GM19239 (cell line): ENCODE measurements at regions not wholly inside any gene's neighbourhood (a gene's known extent, or its start where the extent isn't known, plus 50 kb on each side); places are given as distances from the start of the nearest gene placed in this dataset.
"Not testable (repeated sequence)": the region's sequence is repeated elsewhere in the genome, so short reads cannot be mapped to it uniquely, and the experiment has no call there.

Source experiments
- DNase-seq: peaks from one replicate; pipeline ENCODE4 v3.0.0; 2011; ENCODE audit warnings: low spot score; ENCODE audit not compliant: insufficient read length
- FAIRE-seq: peaks from 2 replicates; lab custom pipeline; 2011; peaks lifted over from hg19 to GRCh38; lab: Jason Lieb, UNC

DNA sequence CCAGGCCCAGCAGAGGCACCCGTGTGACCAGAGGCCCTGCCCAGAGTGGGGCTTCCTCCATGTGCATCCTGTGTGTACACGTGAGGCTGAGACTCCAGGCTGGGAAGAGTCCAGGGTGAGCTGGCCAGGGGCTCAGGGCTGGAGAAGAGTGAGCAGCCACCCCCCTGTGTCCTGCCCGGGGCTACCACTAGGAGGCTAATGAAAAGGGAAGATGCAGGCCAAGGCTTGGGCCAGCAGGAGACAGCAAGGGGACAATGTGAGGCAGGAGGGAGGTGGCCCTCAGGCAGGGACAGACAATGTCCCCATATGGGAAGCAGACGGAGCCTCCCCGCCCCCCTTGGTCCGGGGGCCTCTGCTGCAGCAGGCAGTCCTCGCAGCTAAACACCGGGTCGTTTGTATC, 102.0 kb downstream of the HIF1AN start:
- FAIRE-seq: no peak
- DNase-seq: no peak

DNA sequence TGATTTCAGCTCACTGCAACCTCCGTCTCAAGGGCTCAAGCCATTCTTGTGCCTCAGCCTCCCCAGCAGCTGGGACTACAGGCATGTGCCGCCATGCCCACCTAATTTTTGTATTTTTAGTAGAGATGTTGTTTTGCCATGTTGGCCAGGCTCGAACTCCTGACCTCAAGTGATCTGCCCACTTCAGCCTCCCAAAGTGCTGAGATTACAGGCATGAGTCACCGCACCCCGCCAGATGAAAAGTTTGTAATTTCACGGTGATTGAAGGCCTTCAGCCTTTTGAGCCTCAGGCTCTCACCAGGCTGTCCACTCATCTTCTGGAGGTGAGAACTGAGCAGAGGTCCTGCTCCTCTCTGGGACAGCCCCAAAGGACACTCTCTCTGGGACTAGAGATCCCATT, 103.2 kb downstream of the HIF1AN start:
- FAIRE-seq, DNase-seq: not testable (repeated sequence)

DNA sequence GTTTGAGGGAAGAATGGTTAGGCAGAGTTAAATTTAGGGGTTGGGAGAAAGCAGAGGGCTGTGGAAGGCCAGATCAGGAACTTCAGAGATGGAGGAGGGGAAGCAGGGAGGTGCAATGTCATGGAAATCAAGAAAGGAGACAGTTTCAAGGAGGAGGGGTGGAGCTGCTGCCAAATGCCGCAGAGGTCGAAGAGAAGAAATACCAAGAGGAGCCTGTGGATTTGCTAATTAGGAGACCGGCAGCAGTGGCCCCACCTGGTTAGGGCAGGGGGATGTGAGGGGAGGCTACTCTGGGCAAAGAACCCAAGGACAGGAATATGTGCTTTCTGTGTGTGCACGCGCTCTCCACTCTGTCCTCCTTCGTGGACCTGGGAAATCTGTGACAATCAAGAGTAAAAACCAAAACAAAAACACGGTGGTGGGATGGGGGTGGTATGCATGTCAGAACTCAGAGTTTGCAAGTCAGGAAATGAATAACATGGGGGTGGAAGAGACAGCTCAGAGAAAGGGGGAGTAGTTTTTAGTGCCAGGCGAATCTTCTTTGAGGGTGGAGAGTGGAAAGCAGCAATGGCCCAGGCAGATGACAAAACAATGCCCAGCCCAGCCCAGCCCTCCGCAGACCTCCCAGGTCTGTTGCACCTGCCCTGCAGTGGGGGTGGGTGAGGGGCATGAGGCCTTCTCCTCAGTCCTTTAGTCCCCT, 102.9 kb upstream of the PAX2 start:
- DNase-seq: no peak
- no peak for FAIRE-seq

DNA sequence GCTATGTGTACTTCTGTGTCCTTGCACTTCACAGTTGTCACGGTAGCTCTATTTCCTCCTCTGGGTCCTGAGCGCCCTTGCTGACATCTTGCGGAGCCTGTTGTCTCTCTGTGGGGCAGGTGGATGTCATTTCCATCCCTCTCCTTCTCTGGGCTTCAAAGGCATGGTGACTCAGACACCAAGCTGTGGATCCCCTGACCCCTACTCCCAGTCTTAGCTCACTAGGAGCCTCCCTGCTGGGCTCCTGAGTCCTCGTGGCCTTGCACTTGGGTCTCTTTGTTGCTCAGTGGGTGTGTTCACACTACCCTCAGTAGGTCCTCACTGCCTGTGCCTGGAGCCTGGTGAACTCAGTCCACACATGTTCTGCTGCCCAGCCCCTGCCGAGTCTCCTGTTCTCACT, 100.3 kb upstream of the PAX2 start:
- FAIRE-seq (no peak), DNase-seq (no peak)

DNA sequence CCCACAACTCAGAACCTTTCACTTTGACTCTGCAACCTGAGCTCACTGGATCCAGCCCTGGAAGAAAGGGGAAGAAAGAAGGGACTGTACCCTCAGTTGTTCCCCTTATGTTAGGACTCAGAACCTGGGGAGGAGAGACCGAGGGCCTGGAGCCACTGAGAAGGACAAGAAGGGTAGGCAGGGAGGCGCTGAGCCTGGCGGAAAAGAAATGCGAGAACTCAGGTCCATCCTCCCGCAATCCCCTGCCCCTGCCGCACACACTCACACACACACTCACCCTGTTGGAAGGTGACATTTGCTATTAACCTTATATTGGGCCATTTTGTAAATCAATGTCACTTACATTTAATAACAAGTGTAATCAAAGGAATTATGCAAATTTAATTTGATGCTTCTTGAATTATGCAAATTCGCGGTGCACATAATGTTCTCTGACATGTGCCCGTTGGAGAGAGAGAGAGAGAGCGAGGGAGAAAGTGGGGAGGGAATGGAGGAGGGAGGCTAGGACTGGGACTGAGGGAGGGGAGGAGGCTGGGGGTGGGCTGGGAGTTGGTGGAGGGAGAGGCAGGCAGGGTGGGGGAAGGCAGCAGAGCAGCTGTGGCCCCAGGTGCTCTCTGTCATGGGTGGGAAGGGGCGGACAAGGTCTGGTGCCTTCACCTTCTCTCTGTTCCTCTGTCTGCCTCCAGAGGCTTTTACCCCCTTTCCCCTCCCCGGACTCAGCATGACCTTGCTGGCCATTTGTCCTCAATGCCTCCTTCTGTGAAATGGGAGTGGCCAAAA, 99.6 kb upstream of the PAX2 start:
- FAIRE-seq: no peak
- no peak for DNase-seq

DNA sequence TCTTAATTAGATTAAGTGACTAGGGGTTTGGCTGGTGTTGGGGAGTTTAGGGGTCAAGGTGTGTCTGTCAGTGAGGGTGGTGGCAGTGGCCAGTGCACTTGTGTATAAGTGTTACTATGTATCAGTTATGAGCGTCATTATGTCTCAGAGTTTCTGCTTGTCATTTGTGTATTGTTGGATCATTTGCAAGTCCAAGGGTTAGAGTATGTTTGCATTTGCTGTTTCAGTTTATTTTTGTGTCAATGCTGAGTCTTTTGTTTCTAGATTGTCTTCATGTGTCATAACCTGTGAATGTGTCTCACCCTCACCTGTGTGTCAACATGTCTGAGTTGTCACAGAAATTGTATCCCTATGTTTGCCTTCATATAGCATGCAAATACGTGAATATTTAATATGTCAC, 97.5 kb upstream of the PAX2 start:
- FAIRE-seq: no peak

DNA sequence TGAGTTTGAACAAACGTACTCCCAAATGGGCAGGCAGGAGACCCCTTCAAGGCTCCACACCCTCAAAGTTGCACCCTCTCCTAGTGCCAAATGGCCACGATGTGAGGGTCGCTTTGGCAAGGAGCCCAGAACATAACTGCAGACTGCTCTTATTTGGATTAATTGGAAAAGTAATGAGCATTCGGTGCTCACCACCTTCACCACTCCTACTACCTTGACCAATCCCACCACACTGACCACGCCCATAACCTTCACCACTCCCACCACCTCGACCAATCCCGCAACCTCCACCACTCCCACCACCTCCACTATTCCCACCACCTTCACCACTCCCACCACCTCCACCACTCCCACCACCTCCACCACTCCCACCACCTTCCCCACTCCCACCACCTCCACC, 94.7 kb upstream of the PAX2 start:
- no peak for FAIRE-seq
- no peak for DNase-seq

More for the DNA sequence above, 97.5 kb upstream of the PAX2 start:
- no peak for DNase-seq

DNA sequence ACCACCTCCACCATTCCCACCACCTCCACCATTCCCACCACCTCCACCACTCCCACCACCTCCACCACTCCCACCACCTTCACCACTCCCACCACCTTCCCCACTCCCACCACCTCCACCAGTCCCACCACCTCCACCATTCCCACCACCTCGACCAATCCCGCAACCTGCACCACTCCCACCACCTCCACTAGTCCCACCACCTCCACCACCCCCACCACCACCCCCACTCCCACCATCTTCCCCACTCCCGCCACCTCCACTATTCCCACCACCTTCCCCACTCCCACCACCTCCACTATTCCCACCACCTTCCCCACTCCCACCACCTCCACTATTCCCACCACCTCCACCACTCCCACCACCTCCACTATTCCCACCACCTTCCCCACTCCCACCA, 94.3 kb upstream of the PAX2 start:
- not testable (repeated sequence) for FAIRE-seq, DNase-seq

DNA sequence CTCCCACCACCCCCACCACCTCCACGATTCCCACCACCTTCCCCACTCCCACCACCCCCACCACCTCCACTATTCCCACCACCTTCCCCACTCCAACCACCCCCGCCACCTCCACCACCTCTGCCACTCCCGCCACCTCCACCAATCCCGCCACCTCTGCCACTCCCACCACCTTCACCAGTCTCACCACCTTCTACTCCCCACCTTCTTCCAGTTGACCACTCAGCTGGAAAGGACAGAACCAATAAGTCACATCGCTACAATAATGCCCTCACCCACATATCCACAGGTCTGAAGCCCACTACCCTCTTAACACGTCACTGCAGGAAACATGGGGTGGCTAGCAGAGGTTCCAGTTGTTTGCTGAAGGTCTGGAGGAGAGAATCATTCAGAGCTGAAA, 93.5 kb upstream of the PAX2 start:
- DNase-seq: no peak
- no peak for FAIRE-seq

DNA sequence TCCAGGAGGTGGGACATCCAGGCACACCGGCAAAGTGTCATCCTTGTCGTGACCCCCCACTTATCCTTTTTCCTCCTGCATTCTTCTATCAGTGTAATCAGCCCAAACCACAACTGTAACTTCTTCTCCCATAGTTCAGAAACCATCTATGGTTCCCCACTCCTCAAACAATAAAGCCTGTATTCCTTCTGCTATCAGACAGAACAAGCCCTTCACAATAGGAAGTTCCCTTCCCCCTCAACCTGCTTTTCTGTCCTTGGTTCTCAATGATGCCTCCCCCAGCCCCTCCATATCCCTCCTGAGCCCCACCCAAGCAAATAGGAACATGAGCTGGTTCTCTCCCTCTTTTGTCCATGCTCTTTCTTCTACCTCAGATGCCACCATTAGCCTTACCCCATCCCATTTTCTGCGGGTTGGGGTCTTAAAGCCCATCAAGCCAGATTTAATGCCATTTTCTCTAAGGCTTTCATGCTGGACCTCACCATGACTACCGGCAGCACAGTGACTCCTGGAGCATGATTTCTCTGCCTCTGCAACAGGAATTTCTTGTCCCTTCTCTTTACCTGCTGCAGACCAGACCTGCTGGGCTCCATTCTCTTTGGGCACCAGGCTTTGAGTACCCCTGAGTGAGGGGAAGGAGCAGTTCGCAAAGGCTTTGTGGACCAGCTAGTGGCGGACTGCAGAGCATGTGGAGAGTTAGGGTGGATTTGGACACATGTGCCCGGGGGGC, 92.8 kb upstream of the PAX2 start:
- DNase-seq: no peak
- no peak for FAIRE-seq

DNA sequence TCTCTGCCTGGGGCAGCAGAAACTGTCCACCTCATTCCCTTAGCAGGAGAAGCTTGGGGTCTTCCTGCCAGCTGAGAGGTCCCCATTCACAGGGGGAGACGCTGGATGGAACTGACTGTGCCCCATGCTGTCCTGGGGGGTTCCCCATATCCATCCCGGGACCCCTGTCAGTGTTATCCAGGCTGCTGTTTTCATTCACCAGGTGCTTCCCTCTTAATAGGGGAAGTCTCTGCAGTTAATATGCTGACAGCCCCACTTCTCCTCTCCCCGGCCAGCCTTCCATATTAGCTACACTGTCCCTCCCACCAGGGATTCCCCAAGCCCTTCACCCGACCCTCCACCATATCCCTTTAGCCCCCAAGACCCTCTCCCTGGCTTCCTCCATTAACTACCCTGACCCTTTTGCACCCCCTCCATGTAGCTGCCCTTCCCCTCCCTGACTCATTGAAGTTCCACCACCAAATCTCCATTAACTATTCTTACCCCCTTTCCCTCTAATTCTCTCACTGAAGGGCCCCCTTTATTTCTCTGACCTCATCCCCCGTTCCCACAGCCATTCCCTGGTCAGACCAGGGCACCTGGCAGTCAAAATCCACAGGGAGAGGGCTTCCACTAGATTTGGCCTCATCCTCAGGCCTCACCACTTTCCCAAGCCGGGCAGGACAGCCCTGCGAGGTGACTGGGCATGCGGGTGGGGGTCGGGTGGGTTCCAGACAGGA, 92.0 kb upstream of the PAX2 start:
- DNase-seq (no peak), FAIRE-seq (no peak)

DNA sequence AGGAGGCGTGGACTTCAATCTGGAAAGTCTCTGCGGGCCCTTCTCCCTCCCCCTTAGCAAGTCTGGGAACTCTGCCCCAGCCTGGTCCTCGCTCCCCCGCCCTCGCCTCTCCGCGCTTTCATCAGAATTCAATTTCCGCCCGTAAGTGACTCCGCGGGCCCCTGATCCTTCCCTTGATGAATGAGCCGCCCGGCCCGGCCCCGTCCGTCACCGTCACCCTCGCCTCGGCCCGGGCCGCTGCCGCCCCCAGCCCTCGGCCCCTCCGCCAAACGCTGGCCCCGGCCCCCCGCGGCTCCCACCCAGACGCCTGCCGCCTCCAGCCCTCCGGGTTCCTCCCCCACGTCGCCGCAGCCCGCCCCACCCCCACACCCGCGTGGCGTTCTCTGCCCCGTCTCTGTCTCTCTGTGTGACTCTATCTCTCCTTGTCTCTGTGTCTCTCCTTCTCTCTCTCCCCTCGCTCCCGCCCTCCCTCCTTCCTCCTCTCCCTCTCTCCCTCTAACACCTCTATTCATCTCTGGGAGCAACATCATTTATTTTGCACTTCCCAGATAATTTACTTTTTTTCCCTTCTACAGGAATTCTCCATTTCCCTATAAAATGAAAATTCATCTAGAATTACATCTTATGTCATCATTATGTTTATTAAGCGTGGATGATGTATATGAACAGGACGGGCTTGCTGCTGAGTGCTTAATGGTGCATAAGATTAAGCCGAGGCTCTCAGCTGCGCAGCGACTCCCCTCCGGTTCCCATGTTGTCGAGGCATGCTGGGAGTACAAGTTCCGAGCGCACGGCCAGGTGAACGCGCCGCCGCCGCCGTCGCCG, 91.2 kb upstream of the PAX2 start:
- FAIRE-seq: no peak
- DNase-seq: no peak

DNA sequence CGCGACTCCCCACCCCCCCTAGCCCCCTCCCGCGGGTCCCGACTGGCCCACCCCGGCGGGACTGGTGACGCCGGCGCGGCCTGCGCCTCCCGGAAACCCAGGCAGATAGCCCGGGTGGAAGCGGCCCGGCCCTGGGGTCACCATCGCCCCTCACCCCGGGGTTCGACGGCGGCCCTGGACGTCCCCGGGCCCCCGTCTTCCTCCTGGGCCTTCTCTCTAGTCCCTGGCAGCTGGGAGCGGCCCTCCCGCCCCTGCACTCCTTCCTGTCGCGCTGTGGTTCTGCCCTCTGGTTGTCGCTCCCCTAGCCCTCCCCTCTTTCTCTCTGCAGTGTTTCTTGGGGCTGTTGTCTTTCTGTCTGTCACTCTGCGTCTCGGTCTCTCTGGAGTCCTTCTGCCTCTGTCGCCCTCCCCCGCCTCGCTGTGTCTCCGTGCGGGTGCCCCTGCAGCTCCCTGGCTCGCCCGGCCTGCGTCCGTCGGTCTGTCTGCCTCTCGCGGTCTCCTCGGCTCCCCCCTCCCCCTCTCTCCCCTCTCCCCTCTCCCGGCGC, 90.5 kb upstream of the PAX2 start:
- FAIRE-seq (no peak), DNase-seq (no peak)

DNA sequence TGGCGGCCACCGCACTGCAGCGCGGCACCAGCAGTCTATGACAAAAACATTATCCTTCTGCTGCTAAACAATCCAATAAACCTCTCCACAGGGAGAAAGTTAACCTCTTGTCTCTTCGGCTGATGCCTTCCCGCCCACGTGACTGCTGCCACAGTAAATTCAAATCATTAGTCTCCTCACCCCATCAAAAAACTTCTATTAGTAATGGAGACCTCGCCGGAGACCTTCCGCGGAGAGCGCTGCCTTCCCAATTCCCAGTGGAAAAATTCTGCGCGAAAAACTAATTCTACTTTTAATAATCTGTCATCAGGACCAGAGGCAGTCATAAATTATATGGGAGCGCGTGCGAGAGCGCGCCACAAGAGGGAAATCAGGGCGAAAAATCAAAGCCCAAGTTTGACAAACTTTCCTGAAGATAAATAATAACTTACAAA, 90.0 kb upstream of the PAX2 start:
- DNase-seq (no peak), FAIRE-seq (no peak)

DNA sequence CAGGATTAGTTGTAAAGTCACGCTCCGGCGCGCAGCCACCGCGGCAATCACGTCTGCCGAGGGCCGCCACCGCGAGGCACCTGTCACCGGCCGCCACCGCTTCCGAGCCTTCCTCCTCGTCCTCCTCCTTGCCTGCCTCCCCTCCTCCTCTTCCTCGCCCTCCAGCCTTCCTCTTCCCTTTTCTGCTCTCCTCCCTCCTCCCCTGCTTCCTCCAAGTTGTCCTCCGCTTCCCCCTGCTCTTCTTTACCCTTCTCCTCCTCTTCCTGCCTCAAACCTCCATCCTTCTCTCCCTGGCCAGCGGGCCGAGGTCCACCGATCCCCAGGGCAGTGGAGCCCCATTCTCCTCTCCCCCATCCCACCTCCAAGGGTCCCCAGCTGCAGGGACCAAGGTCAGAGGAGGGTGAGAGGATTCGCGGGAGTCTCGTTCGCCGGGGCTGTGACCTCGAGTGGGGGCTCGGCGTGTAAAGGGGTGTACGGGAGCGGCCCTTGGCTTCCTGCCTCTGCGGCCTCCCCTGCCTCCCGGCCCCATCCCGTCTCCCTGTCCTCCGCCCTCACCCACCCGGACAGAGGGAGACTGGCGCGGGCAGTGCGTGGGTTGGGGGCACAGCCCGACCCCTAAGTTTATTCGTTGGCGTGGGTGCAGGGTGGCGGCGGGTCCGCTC, 89.5 kb upstream of the PAX2 start:
- DNase-seq (no peak), FAIRE-seq (no peak)

DNA sequence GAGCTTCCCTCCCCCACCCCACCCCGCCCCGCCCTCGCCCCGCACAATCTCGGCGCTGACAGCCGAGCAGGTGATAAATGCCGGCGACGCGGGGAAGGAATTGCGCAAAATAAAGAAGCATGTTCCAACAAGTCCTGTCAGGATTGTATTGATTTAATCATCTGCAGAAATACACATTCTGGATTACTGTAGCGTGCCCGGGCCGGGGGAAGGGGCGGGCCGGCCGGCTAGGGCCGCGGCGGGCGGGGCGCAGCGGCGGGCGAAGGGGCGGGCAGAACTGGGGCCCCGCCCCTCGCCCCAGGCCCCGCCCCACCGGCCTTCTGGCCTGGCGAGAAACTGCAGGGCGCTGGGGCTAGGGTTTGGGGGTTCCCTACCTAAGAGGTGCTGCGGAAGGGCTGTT, 88.9 kb upstream of the PAX2 start:
- FAIRE-seq (no peak), DNase-seq (no peak)

DNA sequence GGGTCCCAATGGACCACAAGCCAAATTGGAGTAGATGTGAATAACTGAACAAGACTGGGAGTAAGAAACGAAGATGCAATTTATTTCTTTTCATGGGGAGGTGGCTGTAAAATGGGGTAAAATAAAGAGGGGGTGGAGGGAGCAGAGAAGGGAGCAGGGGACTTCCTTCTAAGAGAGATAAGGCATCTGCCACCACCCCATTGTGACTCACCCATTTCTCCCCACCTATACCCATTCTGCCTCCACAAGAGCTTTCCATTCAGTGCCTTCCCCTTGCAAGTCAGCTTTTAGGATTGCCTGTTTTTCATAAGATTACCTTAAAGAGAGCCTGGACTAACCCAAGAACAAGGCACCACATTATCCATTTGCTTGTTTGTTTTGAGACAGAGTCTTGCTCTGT, 87.1 kb upstream of the PAX2 start:
- DNase-seq (no peak), FAIRE-seq (no peak)

DNA sequence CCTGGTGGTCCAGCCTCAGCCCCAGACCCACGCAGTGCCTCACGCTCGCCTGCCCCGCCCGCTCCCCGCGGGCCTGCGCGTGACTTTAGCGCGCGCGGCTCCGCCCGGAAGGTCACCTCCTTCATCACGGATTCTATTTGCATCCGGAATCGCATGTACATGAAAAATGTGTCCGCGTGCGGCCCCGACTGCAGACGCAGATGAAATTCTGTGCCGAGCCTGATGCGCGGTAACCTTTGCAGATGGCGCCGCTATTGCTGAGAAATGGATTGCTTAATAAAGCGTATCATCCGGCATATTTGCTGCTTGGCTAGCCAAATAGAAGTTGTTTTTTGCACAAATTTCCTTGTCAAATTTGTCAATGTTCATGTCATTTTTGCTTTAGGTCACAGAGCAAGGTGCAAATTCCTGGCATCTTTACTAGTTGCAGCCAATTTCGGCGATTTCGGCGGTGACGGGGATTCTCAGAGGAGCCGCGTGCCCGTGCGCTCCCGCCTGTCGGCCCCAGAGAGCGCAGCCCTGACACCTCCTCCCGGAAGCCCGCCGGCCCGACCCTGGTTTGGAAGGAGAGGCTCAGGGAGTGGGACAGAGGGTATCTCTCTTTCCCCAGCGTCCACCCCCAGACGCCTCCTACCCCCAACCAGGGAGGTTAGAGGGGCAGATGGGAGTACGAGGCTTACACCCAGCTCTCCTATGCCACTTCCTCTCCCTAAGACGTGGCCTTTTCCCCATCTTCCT, 85.9 kb upstream of the PAX2 start:
- FAIRE-seq (no peak), DNase-seq (no peak)
